ENCODE measurements at regions not wholly inside any gene's neighbourhood (a gene's known extent, or its start where the extent isn't known, plus 50 kb on each side); places are given as distances from the start of the nearest gene placed in this dataset.

- TF ChIP-seq ZNF274 (IDR thresholded peaks at IDR 0.05; ENCODE audit: low read depth, low read length) (no peak), YY1 (IDR thresholded peaks at IDR 0.05; ENCODE audit: insufficient read depth, insufficient read length) (no peak), SUZ12 (IDR thresholded peaks at IDR 0.05; ENCODE audit: extremely low read depth, insufficient read depth, insufficient read length) (no peak)
Measured at GRCh38 chr2:16130541-16130880, 190.2 kb downstream of the MYCN start.
